ENCODE measurements at regions not wholly inside any gene's neighbourhood (a gene's known extent, or its start where the extent isn't known, plus 50 kb on each side); places are given as distances from the start of the nearest gene placed in this dataset.

DNA sequence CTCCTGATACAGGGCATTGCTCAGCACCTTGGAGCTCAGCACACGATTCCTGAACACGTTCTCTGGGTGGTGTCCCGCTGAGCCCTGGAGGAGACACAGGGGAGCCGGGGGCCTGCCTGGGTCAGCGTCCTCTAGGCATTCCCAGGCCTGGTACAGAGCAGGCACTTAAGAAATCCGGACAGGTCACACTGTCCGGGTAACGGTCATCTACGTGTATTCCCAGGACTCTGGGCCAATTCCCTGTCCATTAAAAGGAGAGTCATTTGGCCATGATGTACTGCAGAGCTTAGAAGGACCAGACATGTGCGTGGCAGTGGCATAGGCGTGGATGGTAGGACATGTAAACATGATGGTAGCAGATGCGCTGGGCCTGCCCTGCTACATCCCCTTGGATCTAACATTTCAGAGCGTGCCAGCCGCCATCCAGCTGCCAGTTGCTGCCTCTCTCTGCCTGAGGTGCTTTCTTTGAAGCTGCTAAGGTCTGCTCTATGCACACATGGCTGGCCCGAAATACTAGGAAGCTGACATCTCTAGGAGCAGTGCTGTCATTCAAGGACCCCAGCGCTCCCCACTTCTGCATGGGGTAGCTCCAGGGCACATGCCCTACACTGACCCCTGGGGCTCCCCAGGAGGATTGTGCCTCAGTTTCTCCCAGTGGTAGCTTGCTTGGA lies 273.1 kb upstream of the RTL1 start:
- TF ChIP-seq, protein P1, sequence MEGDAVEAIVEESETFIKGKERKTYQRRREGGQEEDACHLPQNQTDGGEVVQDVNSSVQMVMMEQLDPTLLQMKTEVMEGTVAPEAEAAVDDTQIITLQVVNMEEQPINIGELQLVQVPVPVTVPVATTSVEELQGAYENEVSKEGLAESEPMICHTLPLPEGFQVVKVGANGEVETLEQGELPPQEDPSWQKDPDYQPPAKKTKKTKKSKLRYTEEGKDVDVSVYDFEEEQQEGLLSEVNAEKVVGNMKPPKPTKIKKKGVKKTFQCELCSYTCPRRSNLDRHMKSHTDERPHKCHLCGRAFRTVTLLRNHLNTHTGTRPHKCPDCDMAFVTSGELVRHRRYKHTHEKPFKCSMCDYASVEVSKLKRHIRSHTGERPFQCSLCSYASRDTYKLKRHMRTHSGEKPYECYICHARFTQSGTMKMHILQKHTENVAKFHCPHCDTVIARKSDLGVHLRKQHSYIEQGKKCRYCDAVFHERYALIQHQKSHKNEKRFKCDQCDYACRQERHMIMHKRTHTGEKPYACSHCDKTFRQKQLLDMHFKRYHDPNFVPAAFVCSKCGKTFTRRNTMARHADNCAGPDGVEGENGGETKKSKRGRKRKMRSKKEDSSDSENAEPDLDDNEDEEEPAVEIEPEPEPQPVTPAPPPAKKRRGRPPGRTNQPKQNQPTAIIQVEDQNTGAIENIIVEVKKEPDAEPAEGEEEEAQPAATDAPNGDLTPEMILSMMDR (IDR thresholded peaks at IDR 0.05; ENCODE audit: extremely low read depth in 1 of 2, insufficient read depth in 1 of 2, low read depth in 1 of 2, low read length in 2 of 2): no peak
- no peak for TF ChIP-seq POLR2A (IDR thresholded peaks at IDR 0.05; ENCODE audit: low read depth, low read length)
- no peak for TF ChIP-seq JUN (IDR thresholded peaks at IDR 0.05; ENCODE audit: borderline replicate concordance, insufficient read depth, insufficient read length, low read depth)
- TF ChIP-seq EZH2 (IDR thresholded peaks at IDR 0.05; ENCODE audit: borderline replicate concordance, low read depth, low read length, severe bottlenecking): no peak
- no peak for TF ChIP-seq POLR2AphosphoS5 (IDR thresholded peaks at IDR 0.05; ENCODE audit: insufficient read depth, low read depth, low read length)
- TF ChIP-seq, protein P2, sequence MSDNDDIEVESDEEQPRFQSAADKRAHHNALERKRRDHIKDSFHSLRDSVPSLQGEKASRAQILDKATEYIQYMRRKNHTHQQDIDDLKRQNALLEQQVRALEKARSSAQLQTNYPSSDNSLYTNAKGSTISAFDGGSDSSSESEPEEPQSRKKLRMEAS (IDR thresholded peaks at IDR 0.05; ENCODE audit: insufficient read depth, insufficient read length): no peak
- TF ChIP-seq FOS (IDR thresholded peaks at IDR 0.05; ENCODE audit: borderline replicate concordance, insufficient read depth, low read length): no peak
- TF ChIP-seq MYC (IDR thresholded peaks at IDR 0.05; ENCODE audit: low read depth, low read length): no peak

All from endothelial cell of umbilical vein (primary cell).